ENCODE measurements at regions not wholly inside any gene's neighbourhood (a gene's known extent, or its start where the extent isn't known, plus 50 kb on each side); places are given as distances from the start of the nearest gene placed in this dataset.

GRCh38 chr16:73545755-73546154, 497.8 kb upstream of the ZFHX3 start:
- Mint-ChIP-seq H3K9me3 (ENCODE audit: low read depth) (no peaks in the 10 kb centered on the region), H3K27me3 (peaks cover 58% of the 10 kb centered on the region), H3K27ac (no peak overlapping the region), H3K4me1 (ENCODE audit: low read depth) (peaks cover 24% of the 10 kb centered on the region), H3K4me3 (ENCODE audit: low read depth) (no peak overlapping the region), H3K36me3 (ENCODE audit: insufficient read depth) (no peaks in the 10 kb centered on the region)
- no peak for TF ChIP-seq CTCF (IDR thresholded peaks at IDR 0.05; ENCODE audit: unreplicated experiment)
- DNase-seq (ENCODE audit: low spot score, unreplicated experiment) = no peak

- Mint-ChIP-seq H3K27me3 (peaks cover 62% of the 10 kb centered on the region), H3K4me1 (ENCODE audit: low read depth) (peaks cover 20% of the 10 kb centered on the region), H3K27ac (no peak overlapping the region), H3K36me3 (ENCODE audit: insufficient read depth) (no peaks in the 10 kb centered on the region), H3K4me3 (ENCODE audit: low read depth) (no peak overlapping the region), H3K9me3 (ENCODE audit: low read depth) (no peaks in the 10 kb centered on the region)
- TF ChIP-seq CTCF (IDR thresholded peaks at IDR 0.05; ENCODE audit: unreplicated experiment) = no peak
- DNase-seq (ENCODE audit: low spot score, unreplicated experiment) = no peak
These were observed 497.4 kb upstream of the ZFHX3 start for GRCh38 chr16:73545290-73545689.

- no peak overlapping the region for H3K27ac Mint-ChIP-seq
- no peak overlapping the region for H3K4me3 Mint-ChIP-seq (ENCODE audit: low read depth)
- peaks cover 66% of the 10 kb centered on the region for H3K27me3 Mint-ChIP-seq
- peaks cover 17% of the 10 kb centered on the region for H3K4me1 Mint-ChIP-seq (ENCODE audit: low read depth)
- no peak for TF ChIP-seq CTCF (IDR thresholded peaks at IDR 0.05; ENCODE audit: unreplicated experiment)
- H3K36me3 Mint-ChIP-seq (ENCODE audit: insufficient read depth) = no peaks in the 10 kb centered on the region
- no peak for DNase-seq (ENCODE audit: low spot score, unreplicated experiment)
- H3K9me3 Mint-ChIP-seq (ENCODE audit: low read depth) = no peaks in the 10 kb centered on the region
These were observed 496.9 kb upstream of the ZFHX3 start for GRCh38 chr16:73544826-73545225.

GRCh38 chr16:73543970-73544599, 496.2 kb upstream of the ZFHX3 start:
- H3K9me3 Mint-ChIP-seq (ENCODE audit: low read depth) = no peaks in the 10 kb centered on the region
- no peaks in the 10 kb centered on the region for H3K36me3 Mint-ChIP-seq (ENCODE audit: insufficient read depth)
- no peak overlapping the region for H3K4me3 Mint-ChIP-seq (ENCODE audit: low read depth)
- TF ChIP-seq CTCF (IDR thresholded peaks at IDR 0.05; ENCODE audit: unreplicated experiment) = no peak
- peaks cover 12% of the 10 kb centered on the region for H3K4me1 Mint-ChIP-seq (ENCODE audit: low read depth)
- no peak for DNase-seq (ENCODE audit: low spot score, unreplicated experiment)
- no peak overlapping the region for H3K27ac Mint-ChIP-seq
- H3K27me3 Mint-ChIP-seq = peaks cover 74% of the 10 kb centered on the region

- Mint-ChIP-seq H3K27me3 (peaks cover 79% of the 10 kb centered on the region), H3K27ac (no peak overlapping the region), H3K4me1 (ENCODE audit: low read depth) (peaks cover 12% of the 10 kb centered on the region), H3K36me3 (ENCODE audit: insufficient read depth) (no peaks in the 10 kb centered on the region), H3K9me3 (ENCODE audit: low read depth) (no peaks in the 10 kb centered on the region), H3K4me3 (ENCODE audit: low read depth) (no peak overlapping the region)
- DNase-seq (ENCODE audit: low spot score, unreplicated experiment) = no peak
- no peak for TF ChIP-seq CTCF (IDR thresholded peaks at IDR 0.05; ENCODE audit: unreplicated experiment)
These were observed 495.5 kb upstream of the ZFHX3 start for GRCh38 chr16:73543331-73543969.
